ENCODE measurements at regions not wholly inside any gene's neighbourhood (a gene's known extent, or its start where the extent isn't known, plus 50 kb on each side); places are given as distances from the start of the nearest gene placed in this dataset.

DNA sequence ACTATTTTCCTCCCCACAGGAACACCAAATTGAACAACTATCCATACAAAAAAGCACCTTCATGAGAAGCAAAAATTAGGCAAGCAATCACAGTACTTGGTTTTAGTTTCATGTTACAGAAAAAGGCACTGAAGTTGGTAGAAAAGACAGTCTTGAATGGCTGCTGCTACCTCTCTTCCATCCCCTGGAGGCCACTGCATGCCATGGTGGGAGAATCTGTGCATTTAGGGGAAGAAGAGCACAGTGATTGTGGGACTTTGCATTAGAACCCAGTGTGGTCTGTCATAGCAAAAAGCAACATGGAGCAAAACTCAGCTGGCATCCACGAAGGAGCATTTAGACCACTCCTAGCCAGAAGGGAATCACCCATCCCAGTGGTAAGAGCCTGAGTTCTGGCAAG, 941.9 kb downstream of the PCDH18 start:
- Histone ChIP-seq H3K4me3 (no peak overlapping the region), H3K4me1 (replicated peaks in 1 of 2) (no peaks in the 10 kb centered on the region), H3K9me3 (replicated peaks in 1 of 3) (no peaks in the 10 kb centered on the region), H3K27ac (no peak overlapping the region), H3K27me3 (no peaks in the 10 kb centered on the region), H3K36me3 (replicated peaks in 1 of 2) (no peaks in the 10 kb centered on the region)
- intact Hi-C loops (cut with DNase I), result no loop called here
- 69 to 92% (median 79%) methylated on average over 1 of the region's 1 CpG for WGBS, 4 donors
- TF ChIP-seq CTCF (IDR thresholded peaks at IDR 0.05), result no peak
- no peak for TF ChIP-seq POLR2A (IDR thresholded peaks at IDR 0.05)
- no peak for DNase-seq

GRCh38 chr4:136583567-136583966, 948.7 kb downstream of the PCDH18 start:
- no peak overlapping the region for H3K27ac ChIP-seq
- no peaks in the 10 kb centered on the region for H3K27me3 ChIP-seq
- TF ChIP-seq CTCF (IDR thresholded peaks at IDR 0.05) (no peak), POLR2A (IDR thresholded peaks at IDR 0.05) (no peak)
- no peak for DNase-seq
- intact Hi-C loops (cut with DNase I), result no loop called here
- 80 to 95% (median 91%) methylated on average over 1 of the region's 1 CpG for WGBS, 4 donors
- H3K9me3 ChIP-seq (replicated peaks in 1 of 3), result no peaks in the 10 kb centered on the region
- H3K4me3 ChIP-seq, result no peak overlapping the region
- no peaks in the 10 kb centered on the region for H3K4me1 ChIP-seq (replicated peaks in 1 of 2)
- no peaks in the 10 kb centered on the region for H3K36me3 ChIP-seq (replicated peaks in 1 of 2)

GRCh38 chr4:136581119-136581518, 951.2 kb downstream of the PCDH18 start:
- Histone ChIP-seq H3K4me3 (no peak overlapping the region), H3K4me1 (replicated peaks in 1 of 2) (no peaks in the 10 kb centered on the region), H3K36me3 (replicated peaks in 1 of 2) (no peaks in the 10 kb centered on the region), H3K27me3 (no peaks in the 10 kb centered on the region), H3K27ac (no peak overlapping the region), H3K9me3 (replicated peaks in 1 of 3) (no peaks in the 10 kb centered on the region)
- DNase-seq, result no peak
- intact Hi-C loops (cut with DNase I), result no loop called here
- no peak for TF ChIP-seq CTCF (IDR thresholded peaks at IDR 0.05)
- TF ChIP-seq POLR2A (IDR thresholded peaks at IDR 0.05), result no peak

GRCh38 chr4:136575146-136575545, 957.1 kb downstream of the PCDH18 start:
- H3K36me3 ChIP-seq (replicated peaks in 1 of 2), result no peaks in the 10 kb centered on the region

More at GRCh38 chr4:136575146-136575545, 957.1 kb downstream of the PCDH18 start:
- Histone ChIP-seq H3K4me3 (no peak overlapping the region), H3K9me3 (replicated peaks in 1 of 3) (no peaks in the 10 kb centered on the region), H3K27ac (no peak overlapping the region), H3K4me1 (replicated peaks in 1 of 2) (no peaks in the 10 kb centered on the region), H3K27me3 (no peaks in the 10 kb centered on the region)
- DNase-seq, result no peak
- intact Hi-C loops (cut with DNase I), result no loop called here
- TF ChIP-seq CTCF (IDR thresholded peaks at IDR 0.05) (no peak), POLR2A (IDR thresholded peaks at IDR 0.05) (no peak)
